PC-9 (cell line): ENCODE measurements at regions not wholly inside any gene's neighbourhood (a gene's known extent, or its start where the extent isn't known, plus 50 kb on each side); places are given as distances from the start of the nearest gene placed in this dataset.
"Not testable (repeated sequence)": the region's sequence is repeated elsewhere in the genome, so short reads cannot be mapped to it uniquely, and the experiment has no call there.

ENCODE experiments used
- EZH2 ChIP-seq: fragments of 200-600 bp; sonication (generic); IDR thresholded peaks from 2 replicates; pipeline ENCODE4 v1.8.0; 2017; ENCODE audit warnings: antibody characterized with exemption, low read depth
- TF ChIP-seq, protein P1 (sequence below): fragments of 200-600 bp; sonication (generic); conservative IDR thresholded peaks from 2 replicates; pipeline ENCODE4 v1.6.1; 2017; ENCODE audit warnings: mixed run types, antibody characterized with exemption, mild to moderate bottlenecking, moderate library complexity

DNA sequence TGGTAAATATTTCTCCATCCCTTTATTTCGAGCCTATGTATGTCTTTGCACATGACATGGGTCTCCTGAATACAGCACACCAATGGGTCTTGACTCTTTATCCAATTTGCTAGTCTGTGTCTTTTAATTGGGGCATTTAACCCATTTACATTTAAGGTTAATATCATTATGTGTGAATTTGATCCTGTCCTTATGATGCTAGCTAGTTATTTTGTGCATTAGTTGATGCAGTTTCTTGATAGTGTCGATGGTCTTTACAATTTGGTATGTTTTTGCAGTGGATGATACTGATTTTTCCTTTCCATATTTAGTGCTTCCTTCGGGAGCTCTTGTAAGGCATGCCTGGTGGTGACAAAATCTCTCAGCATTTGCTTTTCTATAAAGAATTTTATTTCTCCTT lies 1675.9 kb downstream of the OTOL1 start:
- not testable (repeated sequence) for TF ChIP-seq EZH2
- TF ChIP-seq, protein P1, sequence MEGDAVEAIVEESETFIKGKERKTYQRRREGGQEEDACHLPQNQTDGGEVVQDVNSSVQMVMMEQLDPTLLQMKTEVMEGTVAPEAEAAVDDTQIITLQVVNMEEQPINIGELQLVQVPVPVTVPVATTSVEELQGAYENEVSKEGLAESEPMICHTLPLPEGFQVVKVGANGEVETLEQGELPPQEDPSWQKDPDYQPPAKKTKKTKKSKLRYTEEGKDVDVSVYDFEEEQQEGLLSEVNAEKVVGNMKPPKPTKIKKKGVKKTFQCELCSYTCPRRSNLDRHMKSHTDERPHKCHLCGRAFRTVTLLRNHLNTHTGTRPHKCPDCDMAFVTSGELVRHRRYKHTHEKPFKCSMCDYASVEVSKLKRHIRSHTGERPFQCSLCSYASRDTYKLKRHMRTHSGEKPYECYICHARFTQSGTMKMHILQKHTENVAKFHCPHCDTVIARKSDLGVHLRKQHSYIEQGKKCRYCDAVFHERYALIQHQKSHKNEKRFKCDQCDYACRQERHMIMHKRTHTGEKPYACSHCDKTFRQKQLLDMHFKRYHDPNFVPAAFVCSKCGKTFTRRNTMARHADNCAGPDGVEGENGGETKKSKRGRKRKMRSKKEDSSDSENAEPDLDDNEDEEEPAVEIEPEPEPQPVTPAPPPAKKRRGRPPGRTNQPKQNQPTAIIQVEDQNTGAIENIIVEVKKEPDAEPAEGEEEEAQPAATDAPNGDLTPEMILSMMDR, result not testable (repeated sequence)
